ENCODE measurements at regions not wholly inside any gene's neighbourhood (a gene's known extent, or its start where the extent isn't known, plus 50 kb on each side); places are given as distances from the start of the nearest gene placed in this dataset.

- no peak for DNase-seq
- Histone ChIP-seq H3K56ac (ENCODE audit: insufficient read length, low read depth, low read length) (no peak overlapping the region), H2BK120ac (ENCODE audit: low read depth, low read length, poor library complexity, severe bottlenecking) (no peak overlapping the region), H3K9me3 (ENCODE audit: control insufficient read depth, low read depth, low read length) (no peaks in the 10 kb centered on the region), H4K91ac (ENCODE audit: insufficient read length, low read depth, low read length) (no peak overlapping the region), H3K79me2 (ENCODE audit: insufficient read depth, low read length) (no peaks in the 10 kb centered on the region), H3K27me3 (ENCODE audit: insufficient read depth, low read length) (no peaks in the 10 kb centered on the region), H3K4me2 (ENCODE audit: insufficient read depth, insufficient read length, low read length) (no peak overlapping the region), H3K18ac (ENCODE audit: insufficient read length, low read depth, low read length) (no peak overlapping the region), H3K4ac (ENCODE audit: low read depth, low read length) (no peak overlapping the region), H4K8ac (replicated peaks; ENCODE audit: insufficient read length, low read depth, low read length) (no peak overlapping the region), H2BK12ac (ENCODE audit: insufficient read length, low read depth, low read length) (no peak overlapping the region), H3K79me1 (ENCODE audit: insufficient read depth, low read depth, low read length, poor library complexity, severe bottlenecking) (no peaks in the 10 kb centered on the region), H4K5ac (ENCODE audit: insufficient read length, low read depth, low read length) (no peak overlapping the region), H3T11ph (ENCODE audit: low read length) (no peak overlapping the region), H2AFZ (ENCODE audit: low read length) (no peak overlapping the region), H2BK15ac (ENCODE audit: low read depth, low read length) (no peak overlapping the region), H2AK5ac (ENCODE audit: insufficient read length, low read length) (no peak overlapping the region), H3K23ac (ENCODE audit: insufficient read length, low read depth, low read length) (no peak overlapping the region), H3K14ac (ENCODE audit: insufficient read depth, low read length) (no peak overlapping the region), H2BK5ac (ENCODE audit: insufficient read length, low read length) (no peak overlapping the region), H3K23me2 (ENCODE audit: insufficient read length, low read depth, low read length, poor library complexity, severe bottlenecking) (no peaks in the 10 kb centered on the region), H3K27ac (ENCODE audit: insufficient read length, low read depth, low read length) (no peak overlapping the region), H2BK20ac (ENCODE audit: low read depth, low read length, poor library complexity, severe bottlenecking) (no peak overlapping the region), H3K4me1 (ENCODE audit: insufficient read depth, low read length) (no peaks in the 10 kb centered on the region), H4K20me1 (ENCODE audit: control insufficient read depth, insufficient read depth, insufficient read length) (no peaks in the 10 kb centered on the region), H3K9ac (ENCODE audit: extremely low read depth, insufficient read length, low read length) (no peak overlapping the region)
- TF ChIP-seq, protein P1, sequence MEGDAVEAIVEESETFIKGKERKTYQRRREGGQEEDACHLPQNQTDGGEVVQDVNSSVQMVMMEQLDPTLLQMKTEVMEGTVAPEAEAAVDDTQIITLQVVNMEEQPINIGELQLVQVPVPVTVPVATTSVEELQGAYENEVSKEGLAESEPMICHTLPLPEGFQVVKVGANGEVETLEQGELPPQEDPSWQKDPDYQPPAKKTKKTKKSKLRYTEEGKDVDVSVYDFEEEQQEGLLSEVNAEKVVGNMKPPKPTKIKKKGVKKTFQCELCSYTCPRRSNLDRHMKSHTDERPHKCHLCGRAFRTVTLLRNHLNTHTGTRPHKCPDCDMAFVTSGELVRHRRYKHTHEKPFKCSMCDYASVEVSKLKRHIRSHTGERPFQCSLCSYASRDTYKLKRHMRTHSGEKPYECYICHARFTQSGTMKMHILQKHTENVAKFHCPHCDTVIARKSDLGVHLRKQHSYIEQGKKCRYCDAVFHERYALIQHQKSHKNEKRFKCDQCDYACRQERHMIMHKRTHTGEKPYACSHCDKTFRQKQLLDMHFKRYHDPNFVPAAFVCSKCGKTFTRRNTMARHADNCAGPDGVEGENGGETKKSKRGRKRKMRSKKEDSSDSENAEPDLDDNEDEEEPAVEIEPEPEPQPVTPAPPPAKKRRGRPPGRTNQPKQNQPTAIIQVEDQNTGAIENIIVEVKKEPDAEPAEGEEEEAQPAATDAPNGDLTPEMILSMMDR (conservative IDR thresholded peaks at IDR 0.05): no peak
- no peaks in the 10 kb centered on the region for H3K4me1 Mint-ChIP-seq
- H3K36me3 Mint-ChIP-seq (ENCODE audit: insufficient read depth in 1 of 3, low read depth in 3 of 3): no peaks in the 10 kb centered on the region
- no peak overlapping the region for H3K27ac Mint-ChIP-seq
- H3K4me3 Mint-ChIP-seq: no peak overlapping the region
- H3K9me3 Mint-ChIP-seq: no peaks in the 10 kb centered on the region
- H3K27me3 Mint-ChIP-seq (ENCODE audit: low read depth): no peaks in the 10 kb centered on the region
- no CpG with 5 or more reads among the region's 2 CpGs for WGBS (ENCODE audit: extremely low coverage, insufficient read length, low lambda C conversion rate)
Measured at GRCh38 chr13:109346060-109346459, 440.3 kb downstream of the IRS2 start.

Measured in H9 (cell line).